ENCODE measurements at regions not wholly inside any gene's neighbourhood (a gene's known extent, or its start where the extent isn't known, plus 50 kb on each side); places are given as distances from the start of the nearest gene placed in this dataset.
A peak's percentile ranks its signal among the peaks of the same experiment; 100 is the strongest.
"Not testable (repeated sequence)": the region's sequence is repeated elsewhere in the genome, so short reads cannot be mapped to it uniquely, and the experiment has no call there.

DNA sequence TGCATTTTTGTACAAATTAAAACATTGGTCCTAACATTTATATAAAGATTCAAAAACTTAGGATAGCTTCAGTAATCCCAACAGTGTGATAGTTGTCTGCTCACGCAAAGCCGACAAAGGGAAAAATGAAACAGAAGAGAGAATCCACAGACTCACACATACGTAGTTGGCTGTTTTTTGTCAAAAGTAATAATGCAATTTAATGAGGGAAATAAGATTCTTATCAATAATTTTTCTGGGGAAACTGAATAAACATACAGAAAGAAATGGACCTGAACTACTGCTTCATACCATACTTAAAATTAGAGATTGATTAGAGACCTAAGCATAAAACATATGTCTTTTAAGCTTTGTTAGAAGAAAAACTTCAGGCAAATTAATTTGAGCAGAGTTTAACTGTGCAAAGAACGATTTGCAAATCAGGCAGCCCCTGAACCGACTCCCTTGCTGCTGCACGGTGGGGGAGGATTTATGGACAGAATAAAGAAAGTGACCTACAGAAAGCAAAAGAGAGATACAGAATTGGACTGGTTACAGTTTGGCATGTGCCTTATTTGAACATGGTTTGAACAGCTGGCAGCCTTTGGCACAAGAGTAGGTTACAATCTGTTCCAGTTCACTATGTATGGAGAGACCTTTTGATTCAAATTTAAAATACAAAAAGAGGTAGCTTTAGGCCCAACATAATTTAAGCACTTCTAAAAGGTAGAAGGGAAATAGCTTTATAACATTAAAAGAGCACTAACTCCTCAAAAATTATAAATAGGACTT is 64.9 kb upstream of the CTSV start:
- peak; percentile 31 for DNase-seq (ENCODE audit: low read depth)

DNA sequence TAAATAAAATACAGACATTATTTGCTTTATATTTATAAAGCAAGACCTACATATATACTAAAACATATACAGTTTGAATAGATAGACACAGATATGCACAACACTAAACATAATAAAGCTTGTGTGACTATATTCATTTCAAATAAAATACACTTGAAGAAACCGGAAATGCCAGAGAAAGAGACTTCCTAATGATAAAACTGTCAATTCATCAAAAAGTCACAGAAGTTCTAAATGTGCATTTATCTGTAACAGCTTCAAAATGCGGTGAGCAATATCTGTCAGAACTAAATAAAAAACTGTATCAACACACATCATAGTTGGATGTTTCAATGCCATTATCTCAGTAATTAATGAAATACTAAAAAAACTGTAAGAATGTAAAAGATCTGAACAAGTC is 60.6 kb upstream of the CTSV start:
- DNase-seq (ENCODE audit: low read depth) = not testable (repeated sequence)

DNA sequence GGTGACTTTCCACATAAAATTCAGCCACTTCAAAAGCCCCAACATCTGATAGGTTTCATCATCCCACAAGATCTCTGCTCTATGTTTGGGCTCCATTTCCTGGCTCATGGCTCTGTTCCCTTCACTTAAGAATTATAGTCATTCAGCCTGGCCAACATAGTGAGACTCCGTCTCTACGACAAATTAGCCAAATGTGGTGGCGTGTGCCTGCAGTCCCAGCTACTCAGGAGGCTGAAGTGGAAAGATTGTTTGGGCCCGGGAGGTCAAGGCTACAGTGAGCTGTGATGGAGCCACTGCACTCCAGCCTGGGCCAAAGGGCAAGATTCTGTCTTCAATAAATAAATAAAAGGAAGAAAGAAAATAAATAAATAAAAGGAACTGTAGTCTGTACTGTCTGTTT is 57.9 kb upstream of the CTSV start:
- no peak for DNase-seq (ENCODE audit: low read depth)

DNA sequence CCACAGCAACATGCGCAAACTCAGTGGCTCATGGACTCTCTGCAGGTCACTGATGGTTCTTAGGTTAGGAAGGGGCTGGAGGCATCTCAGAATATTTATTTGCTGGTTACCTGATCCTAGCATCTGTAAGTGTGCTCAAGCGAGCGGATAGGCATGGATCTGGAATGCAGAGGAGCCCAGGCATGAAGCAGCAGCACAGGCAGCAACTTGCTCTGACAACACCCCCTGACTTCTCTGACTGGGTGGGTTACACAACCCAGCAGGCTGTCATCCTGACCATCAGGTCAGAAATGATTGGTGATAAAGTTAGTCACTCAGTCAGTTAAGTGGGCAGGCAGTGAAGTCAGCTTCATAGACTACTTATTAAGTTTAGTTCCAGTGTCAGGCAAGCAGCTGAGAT is 50.4 kb upstream of the CTSV start:
- DNase-seq (ENCODE audit: low read depth) = not testable (repeated sequence)

Measured in LHCN-M2 (cell line).